ENCODE measurements at regions not wholly inside any gene's neighbourhood (a gene's known extent, or its start where the extent isn't known, plus 50 kb on each side); places are given as distances from the start of the nearest gene placed in this dataset.

DNA sequence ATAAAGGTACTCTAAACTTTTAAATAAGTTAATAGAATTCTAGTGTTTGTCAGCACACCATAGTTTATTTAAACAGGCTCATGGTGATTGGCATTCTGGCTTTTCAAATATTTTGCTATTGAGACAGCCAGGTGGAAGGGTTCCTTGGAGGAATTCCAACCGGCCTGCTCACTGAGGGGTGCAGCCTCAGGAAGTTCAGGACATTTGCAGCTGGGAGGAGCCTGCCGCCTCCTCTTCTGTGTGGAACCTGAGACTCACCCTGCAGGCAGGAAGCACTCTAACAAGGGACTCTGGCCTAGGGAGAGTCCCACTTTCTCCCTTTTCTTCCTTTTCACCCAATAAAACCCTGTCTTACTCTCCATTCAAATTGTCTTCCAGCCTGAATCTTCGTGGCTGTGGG lies 1328.0 kb downstream of the FSTL5 start:
- TF ChIP-seq ZFX (IDR thresholded peaks at IDR 0.05): no peak
- 0 out of 2 replicates have a peak, but pooled peaks have one; percentile 31 for TF ChIP-seq POLR2AphosphoS5 (IDR thresholded peaks at IDR 0.05; ENCODE audit: low read depth, low read length)
- no peak for TF ChIP-seq CTCF (IDR thresholded peaks at IDR 0.05 in 2 of 3, conservative IDR thresholded peaks at IDR 0.05 in 1 of 3; ENCODE audit: borderline replicate concordance in 1 of 3, insufficient read depth in 1 of 3, low read depth in 2 of 3, low read length in 2 of 3)
- TF ChIP-seq, protein P1, sequence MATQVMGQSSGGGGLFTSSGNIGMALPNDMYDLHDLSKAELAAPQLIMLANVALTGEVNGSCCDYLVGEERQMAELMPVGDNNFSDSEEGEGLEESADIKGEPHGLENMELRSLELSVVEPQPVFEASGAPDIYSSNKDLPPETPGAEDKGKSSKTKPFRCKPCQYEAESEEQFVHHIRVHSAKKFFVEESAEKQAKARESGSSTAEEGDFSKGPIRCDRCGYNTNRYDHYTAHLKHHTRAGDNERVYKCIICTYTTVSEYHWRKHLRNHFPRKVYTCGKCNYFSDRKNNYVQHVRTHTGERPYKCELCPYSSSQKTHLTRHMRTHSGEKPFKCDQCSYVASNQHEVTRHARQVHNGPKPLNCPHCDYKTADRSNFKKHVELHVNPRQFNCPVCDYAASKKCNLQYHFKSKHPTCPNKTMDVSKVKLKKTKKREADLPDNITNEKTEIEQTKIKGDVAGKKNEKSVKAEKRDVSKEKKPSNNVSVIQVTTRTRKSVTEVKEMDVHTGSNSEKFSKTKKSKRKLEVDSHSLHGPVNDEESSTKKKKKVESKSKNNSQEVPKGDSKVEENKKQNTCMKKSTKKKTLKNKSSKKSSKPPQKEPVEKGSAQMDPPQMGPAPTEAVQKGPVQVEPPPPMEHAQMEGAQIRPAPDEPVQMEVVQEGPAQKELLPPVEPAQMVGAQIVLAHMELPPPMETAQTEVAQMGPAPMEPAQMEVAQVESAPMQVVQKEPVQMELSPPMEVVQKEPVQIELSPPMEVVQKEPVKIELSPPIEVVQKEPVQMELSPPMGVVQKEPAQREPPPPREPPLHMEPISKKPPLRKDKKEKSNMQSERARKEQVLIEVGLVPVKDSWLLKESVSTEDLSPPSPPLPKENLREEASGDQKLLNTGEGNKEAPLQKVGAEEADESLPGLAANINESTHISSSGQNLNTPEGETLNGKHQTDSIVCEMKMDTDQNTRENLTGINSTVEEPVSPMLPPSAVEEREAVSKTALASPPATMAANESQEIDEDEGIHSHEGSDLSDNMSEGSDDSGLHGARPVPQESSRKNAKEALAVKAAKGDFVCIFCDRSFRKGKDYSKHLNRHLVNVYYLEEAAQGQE (IDR thresholded peaks at IDR 0.05; ENCODE audit: low read depth): no peak
- TF ChIP-seq TCF7L2 (IDR thresholded peaks at IDR 0.05; ENCODE audit: borderline replicate concordance, extremely low read depth, insufficient read depth, insufficient read length): no peak
- no peak for TF ChIP-seq MAX (IDR thresholded peaks at IDR 0.05)
- TF ChIP-seq ZNF274 (IDR thresholded peaks at IDR 0.05; ENCODE audit: low read depth, low read length): no peak
- no peak for TF ChIP-seq JUND (IDR thresholded peaks at IDR 0.05)
- TF ChIP-seq EZH2 (IDR thresholded peaks at IDR 0.05): no peak
- TF ChIP-seq POLR2A (IDR thresholded peaks at IDR 0.05; ENCODE audit: borderline replicate concordance, extremely low read depth, insufficient read depth, insufficient read length): no peak
- TF ChIP-seq EZH2phosphoT487 (IDR thresholded peaks at IDR 0.05; ENCODE audit: borderline replicate concordance): no peak
- no peak for TF ChIP-seq YY1 (IDR thresholded peaks at IDR 0.05; ENCODE audit: extremely low read depth, insufficient replicate concordance, low read depth, low read length)
- no peak for TF ChIP-seq CEBPB (IDR thresholded peaks at IDR 0.05; ENCODE audit: low read depth)

Data from HCT116 (cell line).